Myocyte (in vitro differentiated cells): ENCODE measurements at regions not wholly inside any gene's neighbourhood (a gene's known extent, or its start where the extent isn't known, plus 50 kb on each side); places are given as distances from the start of the nearest gene placed in this dataset.
A peak's percentile ranks its signal among the peaks of the same experiment; 100 is the strongest.
"Not testable (repeated sequence)": the region's sequence is repeated elsewhere in the genome, so short reads cannot be mapped to it uniquely, and the experiment has no call there.

ENCODE experiments used
- DNase-seq: peaks from one replicate; pipeline ENCODE4 v3.0.0-alpha.2; 2012; ENCODE audit warnings: low read depth

DNA sequence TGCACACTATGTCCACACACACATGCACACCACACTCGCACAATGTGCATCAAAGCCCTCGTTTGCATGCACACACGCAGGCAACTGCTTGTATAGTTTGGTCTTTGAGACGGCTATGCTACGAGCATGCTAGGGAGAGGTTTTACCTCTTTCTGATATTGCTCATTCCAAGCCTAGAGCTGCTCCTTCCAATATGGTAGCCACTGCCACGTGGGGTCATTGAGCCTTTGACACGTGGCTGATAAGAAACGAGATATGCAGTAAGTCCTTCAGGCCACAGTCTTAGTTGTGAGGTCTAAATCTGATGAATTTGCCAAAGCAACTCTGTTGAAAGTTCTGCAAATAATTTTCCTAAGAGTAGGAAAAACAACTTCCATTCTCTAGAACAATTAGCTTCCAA lies 204.4 kb downstream of the KLF6 start:
- DNase-seq: no peak

DNA sequence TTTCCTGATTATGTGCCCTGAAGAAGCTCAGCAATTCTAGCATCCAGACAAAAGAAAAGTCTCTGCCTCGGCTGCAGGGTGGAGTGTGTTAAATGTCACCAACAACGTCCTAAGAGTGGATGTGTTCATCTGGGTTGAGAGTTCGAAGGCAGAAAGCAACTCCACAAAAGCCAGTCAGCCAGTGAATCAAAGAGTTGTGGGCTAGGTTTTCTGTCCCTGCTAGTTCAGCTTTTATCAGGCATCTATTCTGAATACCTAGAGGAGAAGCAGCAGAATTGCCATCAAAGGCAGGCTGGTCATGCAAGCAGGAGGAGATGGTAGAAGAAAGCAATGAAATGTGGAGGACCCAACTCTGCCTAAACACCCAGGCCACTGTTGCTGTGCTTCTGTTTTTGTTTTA lies 205.2 kb downstream of the KLF6 start:
- DNase-seq: no peak

DNA sequence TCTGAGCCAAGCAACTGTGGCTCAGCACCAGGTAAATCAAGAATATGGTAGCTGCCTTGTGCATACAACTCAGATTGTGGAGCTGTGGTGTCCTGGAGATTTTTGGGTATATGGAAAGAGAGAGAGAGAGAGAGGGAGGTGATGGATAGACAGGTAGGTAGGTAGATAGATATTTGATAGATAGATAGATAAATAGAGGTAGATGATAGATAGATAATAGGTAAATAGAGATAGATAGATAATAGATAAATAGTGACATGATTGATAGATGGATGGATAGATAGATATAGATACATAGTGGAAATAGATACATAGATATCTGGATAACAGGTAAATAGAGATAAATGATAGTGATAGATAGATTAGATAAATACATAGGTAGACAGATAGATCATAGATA lies 206.3 kb downstream of the KLF6 start:
- DNase-seq: no peak

DNA sequence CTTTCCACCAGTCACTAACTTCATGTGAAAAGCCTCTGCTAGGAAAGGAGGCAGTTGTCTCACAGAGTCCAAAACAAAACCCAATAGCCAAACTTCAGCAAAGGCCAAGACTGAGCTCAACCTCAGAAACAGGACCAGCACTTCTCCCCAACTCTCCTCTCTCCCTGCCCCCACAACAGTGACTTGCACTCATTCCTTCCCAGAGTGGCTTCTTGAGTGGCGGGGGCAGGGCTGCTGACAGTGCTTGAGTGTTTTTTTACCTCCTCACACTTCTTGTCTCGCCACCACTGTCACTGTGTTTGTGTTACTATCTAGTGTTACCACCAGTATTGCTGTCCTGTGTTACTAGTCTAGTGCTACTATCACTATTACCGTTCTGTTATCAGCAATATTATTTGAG lies 206.8 kb downstream of the KLF6 start:
- DNase-seq: no peak

DNA sequence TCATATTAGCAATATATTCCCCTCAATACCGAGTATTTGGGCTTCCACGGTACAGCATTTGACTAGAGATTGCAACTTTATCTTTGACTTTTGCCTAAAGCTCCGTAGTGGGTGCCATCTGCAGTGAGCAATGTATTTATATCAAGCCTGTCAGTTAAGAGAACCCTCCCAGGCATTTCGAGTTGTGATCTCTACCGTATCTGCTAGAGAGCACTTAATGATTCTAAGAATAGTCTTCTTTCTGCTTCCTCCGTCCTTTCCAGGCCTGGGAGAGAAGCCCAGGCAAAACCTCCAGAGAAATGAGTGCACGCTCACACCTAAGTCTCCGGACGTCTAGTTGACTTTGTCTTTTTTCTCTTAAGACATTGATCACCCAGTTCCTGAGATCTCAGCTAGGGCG lies 210.6 kb downstream of the KLF6 start:
- no peak for DNase-seq

DNA sequence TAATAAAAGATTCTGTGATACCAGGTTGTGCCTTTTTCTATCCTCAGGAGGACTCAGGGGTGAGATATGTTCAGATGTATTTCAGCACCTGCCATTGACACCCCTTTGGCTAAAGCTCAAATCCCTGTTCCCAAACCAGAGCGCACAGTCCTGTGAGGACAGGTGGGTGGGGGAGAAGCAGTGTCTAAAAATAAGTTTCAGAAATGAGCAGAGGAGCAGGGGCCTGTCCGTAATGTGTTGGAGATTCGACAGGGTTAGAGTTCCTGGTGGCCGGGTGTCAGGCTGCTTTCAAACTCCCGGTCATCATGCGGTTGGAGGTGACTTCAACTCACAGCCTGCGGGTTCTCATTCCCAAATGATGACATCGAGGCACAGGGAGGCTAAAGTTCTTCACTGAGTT lies 211.5 kb downstream of the KLF6 start:
- DNase-seq: peak; percentile 60

DNA sequence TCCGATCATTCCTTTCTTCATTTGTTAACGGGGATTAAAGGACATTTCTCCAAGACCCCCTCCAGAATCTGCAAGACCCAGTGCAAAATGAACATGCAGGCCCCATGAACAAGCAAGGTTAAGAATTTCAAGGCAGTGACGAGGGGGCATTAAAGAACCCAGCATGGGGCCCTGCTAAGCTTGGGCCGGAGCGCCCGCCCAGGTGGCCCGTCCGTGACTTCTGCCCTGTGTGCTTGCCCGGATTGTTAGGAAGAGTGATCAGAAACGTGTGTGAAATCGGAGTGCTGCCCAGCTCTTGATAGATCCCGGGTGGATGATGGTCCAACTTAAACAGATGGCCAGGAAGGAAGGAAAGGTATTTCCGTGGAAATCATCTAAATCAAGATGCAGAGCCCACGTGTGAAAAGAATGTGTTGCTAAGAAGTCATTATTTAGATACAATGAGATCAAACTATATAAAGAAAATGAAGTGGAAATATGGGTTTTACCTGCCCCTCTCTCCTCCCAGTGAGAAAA lies 213.6 kb downstream of the KLF6 start:
- no peak for DNase-seq

DNA sequence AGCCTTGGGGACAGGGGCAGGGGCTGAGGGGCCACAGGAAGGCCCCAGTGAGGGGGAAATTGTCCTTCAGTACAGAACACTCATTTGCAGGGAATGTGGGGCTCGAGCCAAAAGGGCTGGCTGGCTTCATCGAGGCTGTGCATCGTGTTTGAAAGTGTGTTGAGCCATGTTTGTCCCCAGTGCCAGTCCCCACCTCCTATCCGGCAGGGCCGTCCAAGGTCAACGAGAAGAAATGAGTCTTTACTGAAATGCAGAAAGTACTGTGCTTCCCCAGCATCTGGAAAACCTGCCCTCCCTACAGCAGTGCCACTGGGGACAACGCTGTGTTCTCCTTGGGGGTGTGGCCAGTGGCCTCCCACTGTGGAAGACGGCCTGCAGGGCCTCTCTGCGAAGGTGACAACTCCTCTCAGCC lies 214.1 kb downstream of the KLF6 start:
- DNase-seq: no peak

DNA sequence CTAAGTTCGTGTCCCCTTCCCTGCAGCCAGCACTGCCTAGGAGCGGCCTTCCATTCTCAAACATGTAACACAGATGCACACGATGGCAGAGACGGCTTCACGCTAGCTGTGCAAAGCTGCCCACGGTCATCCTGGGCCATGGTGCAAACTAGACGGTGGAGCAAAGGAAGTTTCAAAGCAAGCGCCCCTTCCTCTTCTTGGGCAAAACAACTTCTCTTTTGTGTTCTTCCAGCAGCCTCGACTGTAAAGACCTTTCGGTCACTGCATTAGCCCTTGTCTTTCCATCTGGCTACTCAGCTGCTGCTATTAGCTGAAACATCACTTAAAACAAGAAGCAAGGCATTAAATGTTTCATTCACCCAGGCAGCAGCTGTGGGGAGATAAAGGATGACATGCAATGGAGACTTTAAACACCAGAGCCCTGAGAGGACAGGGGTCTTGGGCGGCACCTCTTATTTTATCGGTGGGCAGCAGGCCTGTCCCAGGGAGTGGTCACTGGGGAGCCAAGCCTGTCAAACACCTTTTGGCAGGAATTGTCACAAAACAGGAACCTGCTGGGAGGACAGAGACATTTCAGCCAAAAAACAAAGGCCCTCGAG lies 214.8 kb downstream of the KLF6 start:
- DNase-seq: no peak

DNA sequence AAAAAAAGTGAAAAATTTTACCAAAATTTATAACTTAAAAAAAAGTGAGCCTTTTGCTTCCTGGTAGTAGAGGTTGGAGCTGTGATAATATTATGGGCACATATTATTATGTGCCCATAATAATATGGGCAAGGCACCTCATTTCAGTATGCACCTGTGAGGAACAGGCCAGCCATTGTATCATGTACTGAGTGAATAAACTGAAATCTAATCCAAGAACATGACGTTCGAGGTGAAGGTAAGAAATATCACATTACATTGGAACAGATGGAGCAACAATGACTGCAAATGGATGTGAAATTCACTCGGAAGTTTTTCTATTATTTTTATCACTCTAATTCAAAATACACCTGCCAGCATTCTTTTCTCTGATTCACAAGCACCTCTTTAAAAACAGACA lies 216.0 kb downstream of the KLF6 start:
- no peak for DNase-seq

DNA sequence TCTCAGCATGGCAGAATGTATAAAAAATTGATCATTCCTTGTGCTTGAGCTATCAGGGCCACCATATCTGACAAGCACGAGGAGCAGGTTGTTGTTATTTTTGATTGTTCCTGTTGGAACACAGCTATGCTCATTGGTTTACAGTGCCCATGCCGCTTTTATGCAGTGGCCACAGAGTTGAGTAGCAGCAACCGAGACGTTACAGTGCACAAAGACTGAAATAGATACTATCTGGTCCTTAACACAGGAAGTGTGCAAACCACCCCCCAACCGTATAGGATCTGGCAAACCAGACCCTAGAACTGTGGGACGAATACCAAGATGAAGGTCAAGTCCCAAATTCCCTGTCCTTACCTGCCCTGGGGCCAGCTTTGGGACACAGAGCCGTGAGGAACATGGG lies 216.6 kb downstream of the KLF6 start:
- no peak for DNase-seq

DNA sequence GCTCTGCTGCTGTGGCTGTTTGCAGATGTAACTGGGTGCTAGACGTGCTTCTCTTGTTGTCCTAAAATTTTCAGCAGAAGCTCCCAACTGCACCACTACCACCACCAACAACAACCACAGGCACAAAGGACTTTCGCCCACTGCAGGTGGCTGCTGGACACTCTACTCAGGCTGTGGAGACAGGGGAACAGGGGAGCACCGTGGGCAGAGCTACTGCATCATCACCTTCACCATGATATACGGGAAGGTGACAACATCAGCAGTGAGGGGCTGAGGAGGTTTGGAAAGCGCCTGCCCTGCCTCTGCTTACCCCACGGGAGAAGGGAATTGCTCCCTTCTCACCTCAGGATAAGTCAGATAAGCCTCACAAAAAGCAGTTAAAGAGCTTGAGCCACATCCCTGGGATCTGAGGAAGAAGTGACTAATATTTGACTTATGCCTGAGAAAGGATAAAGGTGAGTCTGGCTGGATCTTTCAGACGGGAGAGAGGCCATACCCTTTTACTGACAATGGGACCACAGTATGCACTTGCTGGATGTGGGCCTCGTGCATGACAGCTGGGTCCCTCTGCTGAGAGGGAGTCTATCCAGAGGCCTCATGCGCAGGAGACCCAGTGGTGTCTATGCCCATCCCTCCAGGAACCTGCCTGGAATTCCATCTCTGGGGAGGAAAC lies 217.6 kb downstream of the KLF6 start:
- DNase-seq: no peak

DNA sequence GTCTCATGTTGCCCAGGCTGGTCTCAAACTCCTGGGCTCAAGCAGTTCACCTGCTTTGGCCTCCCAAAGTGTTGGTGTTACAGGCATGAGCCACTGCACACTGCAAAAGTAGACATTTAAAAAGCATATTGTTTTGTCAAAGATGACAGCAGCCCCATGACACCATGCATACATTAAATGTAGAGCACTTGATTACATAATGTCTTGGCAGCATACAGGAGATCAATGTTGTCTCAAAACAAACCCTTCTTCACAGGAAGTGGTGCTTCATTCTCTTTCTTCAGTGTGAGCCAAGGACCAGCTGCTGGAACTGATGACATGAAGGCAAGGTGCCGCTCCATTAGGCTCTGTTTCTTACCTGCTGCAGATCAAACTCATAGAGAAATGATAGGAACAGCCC lies 218.4 kb downstream of the KLF6 start:
- DNase-seq: no peak

DNA sequence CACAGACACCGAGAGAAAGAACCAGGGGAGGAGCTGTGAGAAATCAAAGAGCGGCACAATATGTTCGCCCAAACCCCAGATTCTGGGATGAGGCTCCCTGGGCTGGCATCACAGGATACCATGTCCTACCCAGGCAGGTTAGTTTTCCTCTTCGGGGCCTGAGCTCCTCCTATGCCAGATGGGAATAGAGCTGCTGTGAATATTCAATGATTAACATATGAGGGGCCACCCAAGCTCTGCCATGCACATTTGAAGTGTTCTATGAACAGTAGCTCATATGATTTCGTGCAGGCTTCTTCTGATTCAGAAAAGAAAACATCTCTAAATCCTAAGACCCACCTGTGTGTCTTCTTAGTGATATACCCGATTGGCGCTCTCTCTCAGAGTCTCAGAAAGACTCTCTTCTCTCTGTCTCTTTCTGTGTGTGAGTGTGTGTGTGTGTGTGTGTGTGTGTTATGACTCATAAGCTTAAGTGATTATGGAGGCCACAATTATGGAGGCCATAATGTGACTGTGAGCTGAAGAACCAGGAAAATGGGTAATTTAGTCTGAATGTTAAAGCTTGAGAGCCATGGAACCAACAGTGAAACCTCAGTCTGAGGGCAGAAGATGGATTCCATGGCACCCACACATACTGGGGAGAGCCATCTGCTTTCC lies 220.5 kb downstream of the KLF6 start:
- DNase-seq: no peak

DNA sequence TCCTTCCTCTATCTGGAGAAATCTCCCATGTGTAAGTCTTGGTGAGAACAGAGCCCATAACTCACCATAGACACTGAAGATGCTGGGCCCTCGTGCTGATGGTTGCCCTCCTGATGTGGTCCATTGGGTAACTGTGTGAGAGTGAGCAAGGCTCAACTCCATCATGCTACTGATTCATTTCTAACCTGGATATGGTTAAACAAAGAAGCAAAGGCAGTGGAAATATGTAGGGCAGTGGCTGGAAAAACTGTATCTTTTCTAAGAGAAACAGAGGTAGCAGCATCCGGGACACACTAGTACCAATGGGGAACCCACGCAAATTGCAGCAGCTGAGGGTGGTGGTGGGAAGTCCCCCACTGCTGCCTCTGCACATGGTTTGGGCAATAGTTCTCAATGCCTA lies 221.7 kb downstream of the KLF6 start:
- DNase-seq: no peak

DNA sequence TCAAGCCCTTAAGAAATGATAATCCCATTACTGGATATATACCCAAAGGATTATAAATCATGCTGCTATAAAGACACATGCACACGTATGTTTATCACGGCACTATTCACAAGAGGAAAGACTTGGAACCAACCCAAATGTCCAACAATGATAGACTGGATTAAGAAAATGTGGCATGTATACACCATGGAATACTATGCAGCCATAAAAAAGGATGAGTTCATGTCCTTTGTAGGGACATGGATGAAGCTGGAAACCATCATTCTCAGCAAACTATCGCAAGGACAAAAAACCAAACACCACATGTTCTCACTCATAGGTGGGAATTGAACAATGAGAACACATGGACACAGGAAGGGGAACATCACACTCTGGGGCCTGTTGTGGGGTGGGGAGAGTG lies 224.4 kb downstream of the KLF6 start:
- DNase-seq: not testable (repeated sequence)

DNA sequence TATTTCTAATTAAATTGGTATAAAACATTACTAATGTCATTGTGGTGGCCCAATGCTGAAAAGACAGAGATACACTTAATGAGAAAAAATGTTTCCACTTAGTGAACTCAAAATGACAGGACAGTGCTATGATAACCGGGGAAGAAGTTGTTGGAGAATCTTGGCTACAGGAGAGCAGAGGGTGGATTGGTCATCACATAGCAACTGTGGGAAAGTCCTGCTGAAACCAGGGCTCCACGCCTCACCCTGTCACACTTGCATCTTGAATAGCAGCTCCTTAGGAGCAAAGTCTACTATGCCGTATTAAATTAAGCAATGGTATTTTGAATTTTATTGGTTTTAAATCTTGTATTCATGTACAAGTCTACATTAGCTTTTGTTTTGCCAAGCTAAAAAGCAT lies 225.5 kb downstream of the KLF6 start:
- no peak for DNase-seq

DNA sequence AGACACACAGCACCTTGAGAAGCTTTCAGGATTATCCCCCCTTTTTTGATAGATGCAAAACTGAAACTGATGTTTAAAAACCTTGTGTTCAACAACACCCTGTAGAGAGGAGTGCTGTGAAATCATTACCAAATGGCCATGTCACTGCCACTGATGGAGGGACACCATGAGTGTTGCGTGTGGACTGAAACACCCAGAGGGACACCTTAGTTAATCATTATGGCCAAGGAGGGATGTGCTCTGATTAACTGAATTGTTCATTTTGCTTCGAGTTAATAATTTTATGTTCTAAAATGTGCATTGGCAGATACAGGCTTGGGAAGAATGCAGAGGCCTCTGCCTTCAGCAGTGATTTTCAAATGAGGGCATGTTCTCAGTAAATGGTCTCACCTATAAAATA lies 226.0 kb downstream of the KLF6 start:
- no peak for DNase-seq

DNA sequence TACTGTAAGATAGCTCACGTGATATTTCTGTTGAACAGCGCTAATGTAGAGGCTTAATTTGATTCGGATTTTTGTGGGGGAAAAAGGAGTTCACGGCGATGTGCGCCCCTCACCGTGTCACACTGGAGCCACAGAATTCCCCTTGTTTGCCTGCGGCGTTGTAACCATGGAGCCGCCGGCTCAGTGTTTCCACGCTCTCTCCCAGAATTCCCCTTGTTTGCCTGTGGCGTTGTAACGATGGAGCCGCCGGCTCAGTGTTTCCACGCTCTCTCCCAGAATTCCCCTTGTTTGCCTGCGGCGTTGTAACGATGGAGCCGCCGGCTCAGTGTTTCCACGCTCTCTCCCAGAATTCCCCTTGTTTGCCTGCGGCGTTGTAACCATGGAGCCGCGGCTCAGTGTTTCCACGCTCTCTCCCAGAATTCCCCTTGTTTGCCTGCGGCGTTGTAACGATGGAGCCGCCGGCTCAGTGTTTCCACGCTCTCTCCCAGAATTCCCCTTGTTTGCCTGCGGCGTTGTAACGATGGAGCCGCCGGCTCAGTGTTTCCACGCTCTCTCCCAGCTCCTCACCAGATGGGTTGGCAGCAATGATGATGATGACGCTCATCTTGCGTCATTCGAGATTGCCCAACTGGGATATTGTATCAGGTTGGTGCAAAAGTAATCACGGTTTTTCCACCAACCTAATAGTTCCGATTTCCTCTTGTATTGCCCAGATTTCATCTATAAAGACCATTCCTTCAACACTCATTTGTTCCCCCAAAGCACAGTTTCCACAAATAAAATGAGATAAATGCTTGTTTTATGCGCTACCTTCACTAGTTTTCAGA lies 228.6 kb downstream of the KLF6 start:
- not testable (repeated sequence) for DNase-seq

DNA sequence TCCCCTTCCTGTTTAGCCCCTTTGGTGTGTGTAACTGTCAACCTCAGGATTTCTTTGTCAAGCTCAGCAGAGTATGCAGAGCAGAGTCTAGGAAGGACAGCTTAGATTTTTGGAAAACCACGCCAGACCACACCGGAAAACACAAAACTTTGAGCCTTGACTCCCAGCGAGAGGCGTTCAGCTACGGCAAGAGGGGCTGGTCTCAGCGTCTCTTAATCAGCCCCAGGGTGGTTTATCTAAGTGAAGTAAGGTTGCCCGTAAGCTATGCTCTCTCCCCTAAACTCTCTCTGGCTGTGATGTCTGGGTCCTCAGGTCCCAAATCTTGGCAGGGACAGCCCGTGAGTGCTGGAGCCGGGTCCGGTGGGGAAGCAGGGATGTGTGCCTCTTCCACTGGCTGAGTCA lies 230.9 kb downstream of the KLF6 start:
- DNase-seq: no peak

DNA sequence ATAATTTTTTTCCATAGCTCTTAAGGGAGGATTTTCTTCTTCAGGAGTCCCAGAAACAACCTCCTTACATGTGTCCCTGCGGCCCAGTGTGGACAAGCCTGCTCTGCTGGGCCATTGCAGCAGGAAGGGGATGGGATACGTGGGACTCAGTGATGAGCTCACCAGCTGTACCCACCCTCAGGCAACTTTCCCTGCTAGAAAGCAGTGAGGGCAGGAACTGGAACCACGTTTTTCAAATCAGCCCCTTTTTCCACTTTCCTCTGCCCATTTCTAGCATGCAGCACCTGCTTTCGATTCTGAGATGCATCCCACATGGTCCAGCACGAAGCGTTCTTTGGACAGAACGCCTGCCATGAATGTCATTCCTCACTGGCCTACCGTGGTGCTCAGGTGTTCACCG lies 232.7 kb downstream of the KLF6 start:
- DNase-seq: no peak

DNA sequence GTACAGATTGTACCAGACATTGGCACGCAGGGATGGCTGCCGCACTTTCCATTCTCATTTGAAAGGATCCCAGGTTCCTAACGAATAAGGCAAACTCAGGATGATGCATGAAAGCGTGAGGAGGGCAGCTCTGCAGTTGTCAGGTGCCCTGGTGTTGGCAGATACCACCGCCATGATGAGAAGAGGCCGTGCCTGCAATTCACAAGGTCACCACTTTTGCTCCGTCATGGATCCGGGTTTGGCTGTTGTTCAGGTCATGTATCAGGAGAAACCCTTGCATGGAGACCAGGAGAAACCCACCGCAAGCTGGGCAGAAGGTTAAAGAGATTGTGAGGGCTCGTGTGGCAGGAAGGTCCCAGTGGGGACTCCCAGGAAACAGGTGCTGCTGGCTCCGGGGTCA lies 233.2 kb downstream of the KLF6 start:
- DNase-seq: no peak
